Fibroblast of skin of right quadriceps (primary cell): ENCODE measurements at regions not wholly inside any gene's neighbourhood (a gene's known extent, or its start where the extent isn't known, plus 50 kb on each side); places are given as distances from the start of the nearest gene placed in this dataset.
A peak's percentile ranks its signal among the peaks of the same experiment; 100 is the strongest.
"Not testable (repeated sequence)": the region's sequence is repeated elsewhere in the genome, so short reads cannot be mapped to it uniquely, and the experiment has no call there.

Experiments
- DNase-seq: peaks from one replicate; pipeline ENCODE4 v3.0.0-alpha.2; 2013

DNA sequence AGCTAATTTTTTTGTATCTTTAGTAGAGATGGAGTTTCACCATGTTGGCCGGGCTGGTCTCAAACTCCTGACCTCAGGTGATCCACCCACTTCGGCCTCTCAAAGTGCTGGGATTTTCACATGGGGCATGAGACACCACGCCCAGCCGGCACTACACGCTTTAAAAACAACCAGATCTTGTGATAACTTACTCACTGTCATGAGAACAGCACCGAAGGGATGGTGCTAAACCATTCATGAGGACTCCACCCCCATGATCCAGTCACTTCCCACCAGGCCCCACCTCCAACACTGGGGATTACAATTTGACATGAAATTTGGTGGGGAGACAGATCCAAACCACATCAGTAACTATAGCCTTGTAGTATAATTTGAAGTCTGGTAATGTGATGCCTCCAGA lies 67.4 kb upstream of the ZNF169 start:
- DNase-seq, result not testable (repeated sequence)

DNA sequence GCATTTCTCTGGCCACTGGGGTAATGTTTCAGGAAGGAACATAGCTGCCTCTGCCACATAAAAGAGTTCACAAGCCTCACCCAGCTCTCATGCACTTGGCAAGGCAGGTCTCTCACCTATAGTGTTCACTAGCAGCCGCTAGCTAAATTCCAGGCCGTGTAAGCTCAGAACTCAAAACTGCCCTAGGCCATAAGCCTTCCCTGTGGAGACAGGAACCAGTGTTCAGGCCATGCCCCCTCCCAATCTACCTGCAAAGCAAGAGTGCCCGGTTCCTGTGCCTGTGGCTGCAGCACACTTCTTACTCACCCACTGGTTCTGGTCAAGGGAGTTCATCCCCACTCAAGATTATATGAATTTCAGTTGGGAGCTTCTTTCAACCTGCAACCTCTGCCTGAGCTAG lies 60.7 kb upstream of the ZNF169 start:
- no peak for DNase-seq

DNA sequence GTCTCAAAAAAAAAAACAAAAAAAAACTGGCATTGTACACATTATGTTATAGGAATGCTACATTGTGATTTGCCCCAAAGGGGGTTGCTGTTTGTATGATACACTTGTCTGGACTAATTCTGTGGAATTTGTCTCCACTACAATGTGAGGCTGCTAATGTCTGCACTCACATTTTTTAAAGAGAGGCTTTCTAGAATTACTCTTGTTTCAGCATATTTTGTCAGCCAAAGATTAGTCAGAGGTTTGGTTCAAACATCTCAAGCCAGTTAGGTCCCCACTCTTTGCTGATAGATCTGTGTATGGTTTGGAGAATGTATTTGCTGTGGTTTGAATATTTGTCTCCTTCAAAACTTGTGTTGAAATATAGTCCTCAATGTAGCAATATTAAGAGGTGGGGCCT lies 59.3 kb upstream of the ZNF169 start:
- peak; percentile 70 for DNase-seq

DNA sequence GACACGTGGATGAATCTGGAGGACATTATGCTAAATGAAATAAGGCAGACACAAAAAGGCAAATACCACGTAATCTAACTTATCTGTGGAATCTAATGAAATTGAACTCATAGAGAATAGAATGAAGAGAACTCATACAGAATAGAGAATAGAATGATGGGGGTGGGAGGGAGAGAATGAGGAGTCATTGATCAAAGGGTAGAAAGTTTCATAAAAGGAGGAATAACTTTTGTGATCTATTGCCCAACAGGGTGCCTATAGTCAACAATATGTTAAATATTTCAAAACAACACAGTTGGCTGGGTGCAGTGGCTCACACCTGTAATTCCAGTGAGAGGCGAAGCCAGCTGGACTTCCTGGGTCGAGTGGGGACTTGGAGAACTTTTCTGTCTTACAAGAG lies 54.9 kb upstream of the ZNF169 start:
- DNase-seq, result no peak

DNA sequence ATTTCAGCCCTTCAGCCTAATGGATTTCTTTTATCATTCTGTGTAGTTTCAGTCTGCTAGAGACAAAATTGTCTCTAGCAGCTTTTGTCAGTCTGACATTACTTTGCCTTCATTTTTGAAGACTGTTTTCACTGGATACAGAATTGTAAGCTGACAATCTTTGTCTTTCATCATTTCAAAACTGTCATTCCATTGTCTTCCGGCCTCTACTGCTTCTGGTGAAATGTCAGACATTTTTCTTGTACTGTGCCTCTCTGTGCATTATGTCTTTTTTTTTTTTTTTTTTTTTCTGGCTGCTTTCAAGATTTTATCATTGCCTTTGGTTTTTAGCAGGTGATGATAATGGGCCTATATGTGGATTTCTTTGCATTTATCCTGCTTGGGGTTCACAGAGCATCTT lies 51.3 kb upstream of the ZNF169 start:
- DNase-seq, result no peak
